Uterus (tissue), 3 donors: ENCODE measurements at regions not wholly inside any gene's neighbourhood (a gene's known extent, or its start where the extent isn't known, plus 50 kb on each side); places are given as distances from the start of the nearest gene placed in this dataset.

Source experiments
- DNase-seq, 2 donors: peaks; one replicate each; pipeline ENCODE4 v3.0.0-alpha.2; 2019 to 2020
- H3K27ac ChIP-seq, 2 donors: fragments of 200-600 bp; sonication (generic); 1 replicate in 1 of 2; 2 replicates in 1 of 2; pipeline ENCODE4 v1.5.1; 2016 to 2018
- H3K27me3 ChIP-seq, 2 donors: fragments of 200-600 bp; sonication (generic); one replicate each; pipeline ENCODE4 v1.5.1; 2018 to 2019; ENCODE audit warnings: control low read depth in 1 of 2
- H3K36me3 ChIP-seq, 2 donors: fragments of 200-600 bp; sonication (generic); one replicate each; pipeline ENCODE4 v1.5.1; 2019; ENCODE audit warnings: control low read depth in 1 of 2
- H3K4me1 ChIP-seq, 2 donors: fragments of 200-600 bp; sonication (generic); one replicate each; pipeline ENCODE4 v1.5.1; 2018 to 2019; ENCODE audit warnings: control low read depth in 1 of 2
- H3K4me3 ChIP-seq, 2 donors: fragments of 200-600 bp; sonication (generic); 1 replicate in 1 of 2; 2 replicates in 1 of 2; pipeline ENCODE4 v1.5.1; 2018 to 2019; ENCODE audit warnings: mild to moderate bottlenecking in 1 of 2
- H3K9me3 ChIP-seq, 2 donors: fragments of 200-600 bp; sonication (generic); one replicate each; pipeline ENCODE4 v1.5.1; 2019; ENCODE audit warnings: control low read depth in 1 of 2
- POLR2A ChIP-seq, 2 donors: fragments of 450-650 bp; IDR thresholded peaks; one replicate each; pipeline ENCODE4 v1.6.1; 2016; ENCODE audit warnings: antibody characterized with exemption in 2 of 2, mild to moderate bottlenecking in 1 of 2, moderate library complexity in 1 of 2
- intact Hi-C: fragments of 100-400 bp; cut with DNase I; formaldehyde crosslinking; loops from one replicate; pipeline ENCODE4 v1.15.1; 2023; ENCODE audit warnings: low total_unique reads
- TF ChIP-seq, protein P1 (sequence below), 4 experiments: fragments of 200-600 bp in 2 of 4; fragments of 450-650 bp in 2 of 4; sonication (generic) in 2 of 4; IDR thresholded peaks; one replicate each; pipeline ENCODE4 v1.5.1; 2016 to 2019; ENCODE audit warnings: antibody characterized with exemption in 4 of 4, mild to moderate bottlenecking in 2 of 4, moderate library complexity in 1 of 4
- donor health status: DM: yes; HTN: yes; CAD: no.

DNA sequence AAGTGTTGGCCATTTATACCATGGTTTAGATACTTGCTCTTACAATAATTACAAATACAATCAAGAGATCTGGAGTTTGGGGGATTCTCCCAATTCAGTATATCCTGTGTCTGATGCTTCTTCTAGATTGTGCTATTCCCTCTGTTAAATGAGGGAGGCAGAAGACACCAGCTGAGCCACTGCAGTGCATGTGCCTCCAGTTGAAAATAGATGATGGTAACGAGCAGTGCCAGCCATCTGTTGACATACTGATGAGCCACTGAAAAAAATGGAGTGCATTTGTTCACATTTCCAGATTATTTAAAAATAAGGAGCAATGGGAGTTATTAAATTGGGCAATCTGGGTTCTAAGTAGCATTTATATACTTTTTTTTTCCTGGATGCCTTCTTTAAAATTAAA, 1428.0 kb upstream of the TENM4 start:
- Histone ChIP-seq H3K27me3 (no peaks in the 10 kb centered on the region), H3K4me3 (no peak overlapping the region), H3K27ac (no peak overlapping the region), H3K36me3 (no peaks in the 10 kb centered on the region), H3K4me1 (no peaks in the 10 kb centered on the region), H3K9me3 (no peaks in the 10 kb centered on the region)
- no peak for TF ChIP-seq POLR2A (IDR thresholded peaks at IDR 0.05)
- TF ChIP-seq, protein P1, sequence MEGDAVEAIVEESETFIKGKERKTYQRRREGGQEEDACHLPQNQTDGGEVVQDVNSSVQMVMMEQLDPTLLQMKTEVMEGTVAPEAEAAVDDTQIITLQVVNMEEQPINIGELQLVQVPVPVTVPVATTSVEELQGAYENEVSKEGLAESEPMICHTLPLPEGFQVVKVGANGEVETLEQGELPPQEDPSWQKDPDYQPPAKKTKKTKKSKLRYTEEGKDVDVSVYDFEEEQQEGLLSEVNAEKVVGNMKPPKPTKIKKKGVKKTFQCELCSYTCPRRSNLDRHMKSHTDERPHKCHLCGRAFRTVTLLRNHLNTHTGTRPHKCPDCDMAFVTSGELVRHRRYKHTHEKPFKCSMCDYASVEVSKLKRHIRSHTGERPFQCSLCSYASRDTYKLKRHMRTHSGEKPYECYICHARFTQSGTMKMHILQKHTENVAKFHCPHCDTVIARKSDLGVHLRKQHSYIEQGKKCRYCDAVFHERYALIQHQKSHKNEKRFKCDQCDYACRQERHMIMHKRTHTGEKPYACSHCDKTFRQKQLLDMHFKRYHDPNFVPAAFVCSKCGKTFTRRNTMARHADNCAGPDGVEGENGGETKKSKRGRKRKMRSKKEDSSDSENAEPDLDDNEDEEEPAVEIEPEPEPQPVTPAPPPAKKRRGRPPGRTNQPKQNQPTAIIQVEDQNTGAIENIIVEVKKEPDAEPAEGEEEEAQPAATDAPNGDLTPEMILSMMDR (IDR thresholded peaks at IDR 0.05) = no peak
- no peak for DNase-seq
- intact Hi-C loops = no loop called here

DNA sequence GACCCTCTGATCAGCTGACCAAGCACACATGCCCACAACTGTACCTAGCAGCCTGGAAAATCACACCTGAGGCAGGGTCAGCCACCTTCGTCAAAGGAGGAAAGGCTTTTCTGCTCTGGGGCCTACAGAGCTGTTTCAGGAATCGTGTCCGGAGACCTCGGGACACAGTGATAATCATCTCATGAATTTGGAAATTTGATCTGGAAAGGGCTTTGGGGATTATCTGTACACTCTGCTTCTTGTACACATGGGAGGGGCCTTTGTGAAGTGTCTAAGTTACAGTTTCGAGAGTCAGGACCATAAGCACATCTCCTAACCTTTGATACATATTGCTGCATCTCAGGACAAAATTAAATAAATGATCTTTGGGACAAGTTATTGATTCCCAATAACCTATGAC, 1421.2 kb upstream of the TENM4 start:
- Histone ChIP-seq H3K9me3 (no peaks in the 10 kb centered on the region), H3K4me3 (no peak overlapping the region), H3K36me3 (no peaks in the 10 kb centered on the region), H3K27ac (no peak overlapping the region), H3K4me1 (no peaks in the 10 kb centered on the region), H3K27me3 (no peaks in the 10 kb centered on the region)
- intact Hi-C loops = no loop called here
- TF ChIP-seq, protein P1 (IDR thresholded peaks at IDR 0.05) = no peak
- no peak for TF ChIP-seq POLR2A (IDR thresholded peaks at IDR 0.05)
- no peak for DNase-seq

DNA sequence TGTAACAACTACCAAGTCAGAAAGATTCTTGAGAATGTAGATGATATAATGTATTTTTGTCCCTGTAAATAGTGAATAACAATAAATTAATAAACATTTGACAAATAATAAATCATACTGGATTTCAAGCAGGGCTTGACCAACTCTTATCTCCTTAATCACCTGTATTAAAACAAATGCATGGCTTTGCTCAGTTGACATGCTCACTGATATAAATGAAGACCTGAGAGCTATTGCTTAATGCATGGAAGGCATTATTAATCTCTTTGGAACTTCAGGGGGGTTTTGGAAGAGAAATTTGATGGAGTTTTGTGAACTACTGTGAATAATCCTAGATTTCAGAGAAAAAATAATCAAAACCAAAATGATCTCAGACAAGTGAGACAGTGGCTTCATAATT, 1420.4 kb upstream of the TENM4 start:
- H3K4me3 ChIP-seq = no peak overlapping the region
- H3K9me3 ChIP-seq = no peaks in the 10 kb centered on the region
- H3K27me3 ChIP-seq = no peaks in the 10 kb centered on the region
- TF ChIP-seq, protein P1 (IDR thresholded peaks at IDR 0.05) = no peak
- no peak for TF ChIP-seq POLR2A (IDR thresholded peaks at IDR 0.05)
- no peaks in the 10 kb centered on the region for H3K36me3 ChIP-seq
- no peaks in the 10 kb centered on the region for H3K4me1 ChIP-seq
- H3K27ac ChIP-seq = no peak overlapping the region
- DNase-seq = no peak
- intact Hi-C loops = no loop called here

DNA sequence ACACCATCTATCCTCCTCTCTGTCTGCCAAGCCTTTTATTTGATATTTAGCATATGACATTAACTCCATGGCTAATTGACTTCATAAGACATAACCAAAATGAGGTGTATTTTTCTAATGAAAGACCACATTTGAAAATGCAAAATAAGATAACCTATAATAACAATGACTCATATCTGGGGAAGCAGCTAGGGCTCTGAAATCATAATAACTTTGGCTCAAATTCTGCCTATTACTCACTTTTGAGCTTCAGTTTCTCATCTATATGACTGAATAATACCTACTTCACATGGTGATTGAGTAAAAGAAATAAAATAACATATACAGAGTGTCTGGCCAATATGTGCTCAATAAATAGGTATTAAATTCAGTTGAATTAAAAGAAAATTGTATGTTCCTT, 1419.8 kb upstream of the TENM4 start:
- TF ChIP-seq, protein P1 (IDR thresholded peaks at IDR 0.05) = no peak
- no peak for TF ChIP-seq POLR2A (IDR thresholded peaks at IDR 0.05)
- DNase-seq = no peak
- H3K27ac ChIP-seq = no peak overlapping the region
- no peaks in the 10 kb centered on the region for H3K36me3 ChIP-seq
- intact Hi-C loops = no loop called here
- H3K27me3 ChIP-seq = no peaks in the 10 kb centered on the region
- H3K9me3 ChIP-seq = no peaks in the 10 kb centered on the region
- no peak overlapping the region for H3K4me3 ChIP-seq
- no peaks in the 10 kb centered on the region for H3K4me1 ChIP-seq

DNA sequence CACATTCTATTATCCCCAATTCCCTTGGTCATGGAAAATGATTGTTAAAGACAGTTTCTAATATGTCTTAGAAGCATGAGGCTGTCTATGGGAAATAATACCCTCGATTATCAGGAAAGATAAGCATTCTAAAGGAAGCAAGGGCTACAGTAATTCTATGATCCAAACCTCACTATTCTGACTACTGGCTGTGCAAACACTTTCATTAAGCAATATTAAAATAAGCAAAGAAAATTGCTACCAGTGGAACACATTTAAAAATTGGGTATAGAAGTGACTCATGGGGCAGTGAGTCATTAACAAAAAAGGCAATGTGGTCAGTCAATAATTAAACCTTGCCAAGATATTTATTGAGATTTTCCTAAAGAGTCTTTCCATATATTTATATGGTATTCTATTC, 1415.2 kb upstream of the TENM4 start:
- H3K27ac ChIP-seq = no peak overlapping the region
- intact Hi-C loops = no loop called here
- no peaks in the 10 kb centered on the region for H3K27me3 ChIP-seq
- no peak overlapping the region for H3K4me3 ChIP-seq
- TF ChIP-seq, protein P1 (IDR thresholded peaks at IDR 0.05) = no peak
- no peak for TF ChIP-seq POLR2A (IDR thresholded peaks at IDR 0.05)
- no peaks in the 10 kb centered on the region for H3K36me3 ChIP-seq
- H3K9me3 ChIP-seq = no peaks in the 10 kb centered on the region
- H3K4me1 ChIP-seq = no peaks in the 10 kb centered on the region
- DNase-seq = no peak
